ENCODE measurements at regions not wholly inside any gene's neighbourhood (a gene's known extent, or its start where the extent isn't known, plus 50 kb on each side); places are given as distances from the start of the nearest gene placed in this dataset.

DNA sequence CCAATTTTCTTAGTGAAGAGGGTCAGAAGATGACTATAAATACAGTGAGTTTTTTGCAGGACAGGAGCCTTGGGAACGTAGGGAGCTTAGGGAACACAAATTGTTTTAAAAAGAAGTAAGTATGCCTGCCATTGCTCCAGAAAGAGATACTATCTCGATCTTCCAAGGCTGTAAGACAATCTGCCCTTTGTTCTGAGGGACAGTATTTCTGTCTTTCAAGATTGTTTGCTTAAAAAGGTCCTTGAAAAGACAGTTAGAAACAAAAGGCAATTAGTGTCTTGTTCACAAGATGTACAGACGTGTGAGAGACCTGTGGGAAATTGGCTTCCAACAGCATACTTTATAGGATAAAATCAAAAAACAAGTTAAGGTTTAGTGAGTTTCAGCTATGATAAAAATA is 321.2 kb upstream of the FAR2 start:
- DNase-seq, result no peak

DNA sequence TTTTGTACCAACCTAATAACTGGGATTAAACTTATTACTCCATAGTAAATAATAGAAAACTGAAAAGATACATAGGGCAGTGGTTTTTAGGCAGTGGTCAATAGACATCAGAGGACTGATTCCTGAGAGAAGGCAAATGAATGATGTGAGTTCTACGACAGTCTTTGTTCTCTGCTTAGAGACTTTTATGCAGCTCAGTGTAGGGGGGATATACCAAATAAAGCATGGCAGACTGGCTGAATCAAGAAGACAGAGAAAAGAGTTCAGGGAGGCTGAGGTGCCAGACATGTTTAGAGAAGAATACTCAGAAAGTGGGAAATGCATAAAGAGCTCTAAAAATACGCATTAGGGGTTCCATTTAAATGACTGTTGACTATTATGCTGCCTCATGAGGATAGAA is 320.8 kb upstream of the FAR2 start:
- no peak for DNase-seq

DNA sequence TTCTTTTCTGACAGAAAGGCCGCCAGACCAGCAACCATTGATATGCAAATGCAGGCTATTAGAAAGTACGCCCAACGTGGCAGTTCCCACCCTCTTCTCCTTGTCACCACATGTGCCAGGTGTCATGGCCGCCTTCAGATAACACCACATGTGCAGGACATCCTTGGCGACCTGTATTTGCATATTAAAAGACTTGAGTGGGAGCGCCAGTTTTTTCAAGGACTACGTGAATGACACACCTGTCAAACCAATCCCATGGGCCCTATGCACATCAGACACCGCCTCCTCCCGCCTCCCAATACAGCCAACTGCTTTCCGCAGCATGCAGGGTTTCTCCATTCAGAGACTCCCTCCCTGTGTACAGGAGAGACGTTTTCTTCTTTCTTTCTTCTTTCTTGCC is 318.6 kb upstream of the FAR2 start:
- DNase-seq, result peak; percentile 27

DNA sequence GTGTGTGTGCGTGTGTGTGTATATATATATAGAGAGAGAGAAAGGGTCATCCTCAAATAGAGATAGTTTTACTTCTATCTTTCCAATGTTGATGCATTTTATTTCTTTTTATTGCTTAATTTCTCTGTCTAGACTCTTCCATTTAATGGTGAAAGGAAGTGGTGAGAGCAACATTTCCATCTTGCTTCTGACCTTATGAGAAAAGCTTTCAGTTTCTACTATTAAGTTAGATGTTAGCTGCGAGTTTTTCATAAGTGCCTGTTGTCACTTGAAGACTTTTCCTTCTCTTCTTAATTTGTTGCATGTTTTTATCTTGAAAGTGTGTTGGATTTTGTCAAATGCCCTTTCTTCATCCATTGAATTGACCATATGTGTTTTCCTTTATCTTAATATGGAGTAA is 304.4 kb upstream of the FAR2 start:
- no peak for DNase-seq

DNA sequence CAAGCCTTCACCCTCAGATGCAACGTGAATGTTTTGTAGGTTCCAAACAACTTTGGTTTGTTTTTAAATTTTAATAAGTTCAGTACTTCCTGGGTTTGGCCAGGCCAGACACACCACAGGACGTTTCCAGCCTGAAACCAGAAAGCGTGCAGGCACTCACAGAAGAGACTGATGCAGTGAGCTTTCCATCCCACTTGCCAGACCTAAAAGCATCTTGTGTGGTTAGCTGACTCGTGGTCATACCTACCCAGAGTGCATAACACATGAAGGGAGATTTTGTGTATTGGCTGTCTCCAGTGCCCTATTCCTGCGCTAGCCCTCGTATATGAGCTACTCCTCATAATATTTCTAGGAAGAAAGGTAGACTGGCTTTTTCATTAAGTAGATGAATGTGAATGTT is 297.3 kb upstream of the FAR2 start:
- no peak for DNase-seq

GRCh38 chr12:28855761-28856310 is 293.2 kb upstream of the FAR2 start:
- DNase-seq, result no peak

- no peak for DNase-seq
These were observed 291.7 kb upstream of the FAR2 start for GRCh38 chr12:28857369-28857768.

DNA sequence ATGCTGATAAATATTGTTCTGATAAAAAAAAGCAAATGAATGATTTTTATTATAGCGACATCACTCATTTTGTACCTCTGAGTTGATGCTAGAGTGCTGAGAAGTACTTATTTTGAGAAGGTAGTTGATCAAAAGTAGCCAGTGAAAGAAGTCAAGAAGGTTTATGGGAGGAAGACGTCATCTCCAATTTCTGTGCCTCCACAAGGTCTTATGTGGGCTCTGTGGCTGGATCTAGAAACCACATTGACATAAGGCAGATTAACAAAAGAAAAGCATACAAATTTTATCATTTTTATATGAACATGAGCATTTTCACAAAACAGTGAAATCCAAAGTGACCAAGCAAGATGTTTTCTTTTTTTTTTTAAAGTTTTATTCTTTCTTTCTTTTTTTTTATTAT is 289.5 kb upstream of the FAR2 start:
- no peak for DNase-seq

- no peak for DNase-seq
These were observed 283.3 kb upstream of the FAR2 start for GRCh38 chr12:28865776-28866175.

DNA sequence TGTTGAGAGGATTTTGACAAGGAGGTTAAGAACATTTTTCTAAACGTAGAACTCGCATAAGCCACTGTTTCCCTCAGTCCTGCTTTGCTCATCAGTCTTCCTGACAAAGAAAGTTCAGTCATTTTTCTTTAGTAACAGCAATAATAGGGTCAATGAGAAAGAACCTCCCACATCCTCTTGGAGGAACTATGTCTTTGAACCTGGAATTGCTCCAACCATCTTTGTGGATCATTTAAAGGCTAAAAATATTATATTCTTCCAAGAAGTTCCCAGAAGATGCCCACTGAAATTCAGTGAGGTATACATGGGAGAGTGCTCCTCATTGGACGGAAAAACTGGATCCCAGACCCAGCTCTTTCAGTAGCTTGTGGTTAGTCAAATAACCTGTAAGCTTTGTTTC is 282.8 kb upstream of the FAR2 start:
- DNase-seq, result no peak

DNA sequence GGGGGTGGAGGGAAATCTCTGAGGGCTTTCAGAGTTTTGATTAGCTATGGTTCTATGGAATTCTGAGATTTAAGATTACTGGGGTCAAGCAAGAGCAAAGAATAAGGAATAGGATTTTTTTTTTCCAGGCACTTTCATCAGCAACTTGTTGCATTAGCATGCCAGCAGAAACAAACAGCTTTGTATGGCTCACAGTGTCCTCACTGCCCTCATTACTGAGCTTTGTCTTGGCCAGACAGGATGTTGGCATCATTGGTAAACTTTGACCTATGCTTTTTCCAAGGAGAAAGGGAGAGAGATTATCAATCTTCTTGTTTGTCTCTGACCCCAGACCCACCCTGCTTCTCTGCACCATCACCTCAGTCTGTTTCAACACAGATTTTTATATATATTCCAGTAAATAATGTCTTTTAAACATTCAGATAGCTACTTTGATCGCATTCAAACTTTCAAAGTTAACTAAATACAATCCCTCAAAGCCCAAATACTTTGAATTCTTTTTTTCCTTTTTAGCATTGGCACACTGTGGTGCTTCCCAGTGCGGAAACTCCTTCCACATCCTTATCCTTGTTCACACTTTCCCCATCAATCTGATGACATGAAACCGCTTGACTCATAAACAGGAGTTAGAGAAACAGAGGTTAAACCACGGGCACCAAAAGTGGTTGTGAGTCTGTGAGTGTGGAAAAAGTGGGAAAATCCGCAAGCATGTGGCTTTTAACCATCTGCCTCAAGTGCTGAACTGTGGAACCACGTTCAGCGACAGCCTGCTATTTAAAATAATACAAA is 282.2 kb upstream of the FAR2 start:
- DNase-seq, result no peak

- no peak for DNase-seq
These were observed 280.7 kb upstream of the FAR2 start for GRCh38 chr12:28868414-28868813.

DNA sequence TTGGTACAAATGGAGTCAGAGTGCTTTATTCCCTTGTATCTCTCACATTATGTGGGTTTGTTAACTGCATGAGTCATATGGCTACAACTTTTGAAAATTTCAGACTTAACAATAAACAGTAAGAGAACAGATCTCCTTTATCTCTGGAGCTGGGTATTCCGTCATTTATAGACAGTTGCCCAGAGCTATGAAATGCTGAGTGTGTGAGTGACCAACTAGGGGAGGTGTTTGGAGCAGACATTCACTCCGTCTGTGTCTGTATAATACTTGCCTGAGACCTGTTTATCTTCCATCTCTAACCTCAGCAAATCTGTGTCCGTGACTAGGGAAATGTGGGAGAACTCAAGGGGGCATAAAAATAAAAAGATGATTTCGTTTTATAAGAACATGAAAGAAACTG is 279.9 kb upstream of the FAR2 start:
- no peak for DNase-seq

- DNase-seq, result no peak
These were observed 278.1 kb upstream of the FAR2 start for GRCh38 chr12:28870839-28871440.

DNA sequence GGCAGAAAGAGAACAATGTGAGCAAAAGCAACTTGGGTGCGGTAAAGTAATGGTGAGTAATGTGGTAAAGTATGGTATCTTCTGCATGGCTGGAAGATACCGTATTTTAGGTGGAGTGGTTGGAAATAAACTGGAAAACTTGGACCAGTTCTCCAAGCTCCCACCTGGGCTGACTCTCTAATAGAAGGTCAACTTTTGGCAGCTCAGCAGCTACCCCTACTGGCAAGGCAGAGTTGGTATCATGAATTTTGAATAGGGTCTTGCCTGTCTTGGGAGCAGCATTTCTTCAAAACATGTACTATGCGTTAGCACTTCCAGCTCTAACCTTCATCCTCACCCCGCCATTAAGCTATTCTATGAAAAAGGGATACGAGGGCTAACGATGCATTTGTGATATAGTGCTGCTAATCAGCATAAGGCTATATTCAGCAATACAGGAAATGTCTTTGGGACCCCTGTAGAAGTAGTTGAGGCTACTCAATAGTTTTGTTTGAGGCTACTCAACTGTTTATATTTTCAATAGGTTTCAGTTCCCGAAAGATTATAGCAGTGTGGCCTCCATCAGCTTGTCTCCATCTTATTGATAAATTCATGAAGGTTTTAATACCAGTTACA is 276.3 kb upstream of the FAR2 start:
- DNase-seq, result peak; percentile 32

DNA sequence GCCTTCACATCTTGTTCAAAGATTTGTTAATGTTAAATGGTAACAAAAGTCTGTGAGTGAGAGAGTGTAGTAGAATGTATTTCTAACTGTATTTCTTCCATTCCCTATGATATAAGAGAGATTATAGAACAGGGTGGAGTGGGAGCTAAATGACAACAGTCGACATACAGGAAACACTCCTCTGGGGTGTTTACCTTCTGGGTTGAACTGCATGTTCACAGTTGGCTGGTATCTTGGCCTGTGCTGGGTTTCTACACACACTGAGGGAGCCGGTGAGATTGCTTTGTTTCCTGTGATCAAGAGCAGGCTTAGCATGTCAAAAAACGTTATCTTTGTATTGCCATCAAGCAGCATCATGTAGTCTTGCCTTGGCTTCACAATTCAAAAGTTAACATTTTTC is 274.3 kb upstream of the FAR2 start:
- no peak for DNase-seq

- DNase-seq, result no peak
These were observed 272.8 kb upstream of the FAR2 start for GRCh38 chr12:28876196-28876798.

DNA sequence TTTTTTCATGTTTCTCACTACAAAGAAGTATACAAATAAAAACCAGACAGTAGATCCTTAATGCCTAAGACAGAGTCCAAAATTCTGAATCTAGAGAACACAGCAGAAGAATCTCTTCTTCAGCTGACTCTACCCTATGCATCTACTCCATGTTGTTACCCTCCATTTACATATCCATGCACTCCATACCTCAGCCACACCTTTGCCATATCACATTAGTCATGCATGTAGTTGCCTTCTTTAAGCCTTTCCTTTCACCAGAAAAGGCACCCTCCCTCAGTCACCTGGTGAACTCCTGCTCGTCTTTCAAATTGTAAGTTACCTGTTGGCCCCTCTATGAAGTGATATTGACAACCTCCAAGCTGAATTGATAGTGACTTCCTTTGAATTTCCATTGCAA is 271.2 kb upstream of the FAR2 start:
- no peak for DNase-seq

GRCh38 chr12:28878629-28879028 is 270.4 kb upstream of the FAR2 start:
- peak; percentile 40 for DNase-seq

GRCh38 chr12:28879379-28879778 is 269.7 kb upstream of the FAR2 start:
- DNase-seq, result no peak

DNA sequence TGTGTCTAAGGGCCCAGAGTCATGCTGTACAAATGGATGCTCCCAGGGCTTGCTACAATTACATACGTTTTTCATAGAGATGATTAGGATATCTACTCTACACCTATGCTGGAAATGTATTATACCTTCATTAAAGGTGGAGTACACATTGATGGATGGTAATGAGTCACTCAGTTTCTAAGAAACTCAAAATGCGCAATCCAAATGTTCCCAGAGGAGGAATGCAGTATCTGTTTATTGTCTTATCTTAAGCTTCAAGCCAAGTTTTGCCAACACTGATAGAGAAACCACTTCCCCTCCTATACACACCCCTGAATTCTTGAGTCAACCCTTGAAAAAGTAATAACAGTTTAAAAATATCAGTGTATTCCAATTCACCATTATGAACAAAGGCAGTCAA is 266.6 kb upstream of the FAR2 start:
- DNase-seq, result no peak

DNA sequence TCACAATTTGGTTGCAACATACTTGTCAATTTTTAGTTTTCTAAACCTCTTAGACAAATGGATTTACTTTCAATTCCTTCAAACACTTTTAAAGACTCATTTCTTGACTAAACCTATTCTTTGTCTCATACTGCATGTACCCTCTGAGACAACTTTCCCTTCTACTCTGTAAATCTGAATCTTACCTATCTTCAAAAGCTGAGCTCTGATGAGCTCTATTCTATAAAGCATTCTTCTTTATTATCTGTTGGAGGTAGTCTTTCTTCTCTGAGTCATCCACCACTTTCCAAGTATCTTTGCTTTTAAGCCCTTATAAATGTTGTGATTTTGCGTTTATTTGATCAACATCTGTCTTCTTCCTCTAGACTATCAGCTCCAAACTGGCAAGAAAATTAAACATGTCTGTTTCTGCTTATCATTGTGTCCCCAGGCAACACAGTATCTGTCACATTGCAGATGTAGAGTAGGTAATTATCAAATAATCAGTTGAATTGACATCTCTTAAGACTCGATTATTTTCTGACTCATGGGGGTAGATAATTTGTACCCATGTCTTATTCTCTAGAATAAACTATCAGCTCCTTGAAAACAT is 265.6 kb upstream of the FAR2 start:
- no peak for DNase-seq

- DNase-seq, result no peak
These were observed 264.0 kb upstream of the FAR2 start for GRCh38 chr12:28884904-28885679.
